ENCODE measurements at regions not wholly inside any gene's neighbourhood (a gene's known extent, or its start where the extent isn't known, plus 50 kb on each side); places are given as distances from the start of the nearest gene placed in this dataset.

- no peak for DNase-seq
These were observed 324.1 kb downstream of the RBM26 start for GRCh38 chr13:79081942-79082341.

GRCh38 chr13:79079351-79079839 is 326.7 kb downstream of the RBM26 start:
- DNase-seq: no peak

- no peak for DNase-seq
These were observed 330.4 kb downstream of the RBM26 start for GRCh38 chr13:79075703-79076102.

GRCh38 chr13:79070343-79070974 is 335.6 kb downstream of the RBM26 start:
- peak; percentile 15 to 42 for DNase-seq

- DNase-seq: no peak
These were observed 343.8 kb downstream of the RBM26 start for GRCh38 chr13:79062291-79062690.

GRCh38 chr13:79060216-79060615 is 345.8 kb downstream of the RBM26 start:
- DNase-seq: peak in 1 of 2 experiments; percentile 11

GRCh38 chr13:79056706-79057105 is 349.3 kb downstream of the RBM26 start:
- no peak for DNase-seq

- no peak for DNase-seq
These were observed 354.6 kb downstream of the RBM26 start for GRCh38 chr13:79051472-79051871.

- DNase-seq: no peak
These were observed 361.6 kb downstream of the RBM26 start for GRCh38 chr13:79044415-79044814.

GRCh38 chr13:79043208-79043607 is 362.8 kb downstream of the RBM26 start:
- no peak for DNase-seq

- DNase-seq: no peak
These were observed 368.9 kb downstream of the RBM26 start for GRCh38 chr13:79037197-79037596.

GRCh38 chr13:79034341-79034740 is 371.7 kb downstream of the RBM26 start:
- no peak for DNase-seq

- no peak for DNase-seq
These were observed 371.6 kb upstream of the OBI1 start for GRCh38 chr13:79030513-79030912.

GRCh38 chr13:79018166-79018565 is 359.2 kb upstream of the OBI1 start:
- no peak for DNase-seq

GRCh38 chr13:79011179-79011578 is 352.2 kb upstream of the OBI1 start:
- DNase-seq: no peak

- no peak for DNase-seq
These were observed 345.3 kb upstream of the OBI1 start for GRCh38 chr13:79003989-79004898.

GRCh38 chr13:78999494-78999893 is 340.5 kb upstream of the OBI1 start:
- DNase-seq: no peak

GRCh38 chr13:78998630-78999315 is 339.8 kb upstream of the OBI1 start:
- no peak for DNase-seq

- no peak for DNase-seq
These were observed 339.1 kb upstream of the OBI1 start for GRCh38 chr13:78997902-78998629.

- no peak for DNase-seq
These were observed 334.8 kb upstream of the OBI1 start for GRCh38 chr13:78993792-78994191.

GRCh38 chr13:78981913-78982312 is 323.0 kb upstream of the OBI1 start:
- no peak for DNase-seq

GRCh38 chr13:78979349-78979748 is 320.4 kb upstream of the OBI1 start:
- no peak for DNase-seq

Data from Kasumi-1 (cell line).